Vagina (tissue), 2 donors: ENCODE measurements at regions not wholly inside any gene's neighbourhood (a gene's known extent, or its start where the extent isn't known, plus 50 kb on each side); places are given as distances from the start of the nearest gene placed in this dataset.
"Not testable (repeated sequence)": the region's sequence is repeated elsewhere in the genome, so short reads cannot be mapped to it uniquely, and the experiment has no call there.

Experiments used
- POLR2A ChIP-seq, 2 donors: fragments of 450-650 bp; IDR thresholded peaks; one replicate each; pipeline ENCODE4 v1.6.1; 2017; ENCODE audit warnings: antibody characterized with exemption in 2 of 2, mild to moderate bottlenecking in 2 of 2, moderate library complexity in 2 of 2
- POLR2AphosphoS5 ChIP-seq, 2 donors: sonication (generic); formaldehyde crosslinking; IDR thresholded peaks; one replicate each; pipeline ENCODE4 v1.9.0; 2017; ENCODE audit warnings: antibody characterized with exemption in 2 of 2, mild to moderate bottlenecking in 2 of 2, low read depth in 1 of 2; ENCODE audit not compliant: insufficient read depth in 1 of 2
- TF ChIP-seq, protein P1 (sequence below), 3 experiments: fragments of 450-650 bp in 2 of 3; fragments of 200-600 bp in 1 of 3; sonication (generic) in 1 of 3; IDR thresholded peaks; one replicate each; pipeline ENCODE4 v1.5.1; 2017 to 2019; ENCODE audit warnings: antibody characterized with exemption in 3 of 3, mild to moderate bottlenecking in 2 of 3, moderate library complexity in 2 of 3

DNA sequence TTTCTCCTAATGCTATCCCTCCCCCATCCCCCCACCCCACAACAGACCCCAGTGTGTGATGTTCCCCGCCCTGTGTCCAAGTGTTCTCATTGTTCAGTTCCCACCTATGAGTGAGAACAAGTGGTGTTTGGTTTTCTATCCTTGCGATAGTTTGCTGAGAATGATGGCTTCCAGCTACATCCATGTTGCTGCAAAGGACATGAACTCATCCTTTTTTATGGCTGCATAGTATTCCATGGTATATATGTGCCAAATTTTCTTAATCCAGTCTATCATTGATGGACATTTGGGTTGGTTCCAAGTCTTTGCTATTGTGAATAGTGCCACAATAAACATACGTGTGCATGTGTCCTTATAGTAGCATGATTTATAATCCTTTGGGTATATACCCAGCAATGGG is 83.6 kb upstream of the CALCR start:
- TF ChIP-seq POLR2A (IDR thresholded peaks at IDR 0.05); POLR2AphosphoS5 (IDR thresholded peaks at IDR 0.05; ENCODE audit: insufficient read depth in 1 of 2, low read depth in 1 of 2): not testable (repeated sequence)
- TF ChIP-seq, protein P1, sequence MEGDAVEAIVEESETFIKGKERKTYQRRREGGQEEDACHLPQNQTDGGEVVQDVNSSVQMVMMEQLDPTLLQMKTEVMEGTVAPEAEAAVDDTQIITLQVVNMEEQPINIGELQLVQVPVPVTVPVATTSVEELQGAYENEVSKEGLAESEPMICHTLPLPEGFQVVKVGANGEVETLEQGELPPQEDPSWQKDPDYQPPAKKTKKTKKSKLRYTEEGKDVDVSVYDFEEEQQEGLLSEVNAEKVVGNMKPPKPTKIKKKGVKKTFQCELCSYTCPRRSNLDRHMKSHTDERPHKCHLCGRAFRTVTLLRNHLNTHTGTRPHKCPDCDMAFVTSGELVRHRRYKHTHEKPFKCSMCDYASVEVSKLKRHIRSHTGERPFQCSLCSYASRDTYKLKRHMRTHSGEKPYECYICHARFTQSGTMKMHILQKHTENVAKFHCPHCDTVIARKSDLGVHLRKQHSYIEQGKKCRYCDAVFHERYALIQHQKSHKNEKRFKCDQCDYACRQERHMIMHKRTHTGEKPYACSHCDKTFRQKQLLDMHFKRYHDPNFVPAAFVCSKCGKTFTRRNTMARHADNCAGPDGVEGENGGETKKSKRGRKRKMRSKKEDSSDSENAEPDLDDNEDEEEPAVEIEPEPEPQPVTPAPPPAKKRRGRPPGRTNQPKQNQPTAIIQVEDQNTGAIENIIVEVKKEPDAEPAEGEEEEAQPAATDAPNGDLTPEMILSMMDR (IDR thresholded peaks at IDR 0.05): not testable (repeated sequence)
